HG03060 (cell line): ENCODE measurements at regions not wholly inside any gene's neighbourhood (a gene's known extent, or its start where the extent isn't known, plus 50 kb on each side); places are given as distances from the start of the nearest gene placed in this dataset.
"Not testable (repeated sequence)": the region's sequence is repeated elsewhere in the genome, so short reads cannot be mapped to it uniquely, and the experiment has no call there.

Experiments used
- ATAC-seq: cut with Tn5 transposase; IDR thresholded peaks from one replicate; pipeline ENCODE4 v1.9.1; 2021; ENCODE audit warnings: low read depth, moderate number of reproducible peaks; ENCODE audit not compliant: unreplicated experiment

DNA sequence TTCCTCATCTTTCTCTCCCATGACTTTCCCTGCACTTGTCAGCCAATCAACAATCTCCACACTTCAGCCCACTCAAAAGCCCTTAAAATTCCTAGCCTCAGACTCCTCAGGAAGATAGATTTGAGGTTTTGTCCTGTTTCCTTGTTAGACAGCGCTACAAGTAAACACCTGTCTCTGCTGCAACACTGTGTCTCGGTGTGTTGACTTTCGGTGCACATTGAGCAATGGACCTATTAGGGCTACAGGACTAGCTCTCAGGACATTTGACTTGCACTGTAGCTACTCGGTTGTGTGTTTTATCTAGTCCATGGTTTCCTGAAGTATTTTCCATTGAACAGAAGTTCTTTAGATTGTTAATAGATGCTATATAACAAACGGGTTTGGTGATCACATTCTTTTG is 140.9 kb upstream of the XPO1 start:
- no peak for ATAC-seq

GRCh38 chr2:61677942-61678341 is 139.8 kb upstream of the XPO1 start:
- ATAC-seq, result no peak

DNA sequence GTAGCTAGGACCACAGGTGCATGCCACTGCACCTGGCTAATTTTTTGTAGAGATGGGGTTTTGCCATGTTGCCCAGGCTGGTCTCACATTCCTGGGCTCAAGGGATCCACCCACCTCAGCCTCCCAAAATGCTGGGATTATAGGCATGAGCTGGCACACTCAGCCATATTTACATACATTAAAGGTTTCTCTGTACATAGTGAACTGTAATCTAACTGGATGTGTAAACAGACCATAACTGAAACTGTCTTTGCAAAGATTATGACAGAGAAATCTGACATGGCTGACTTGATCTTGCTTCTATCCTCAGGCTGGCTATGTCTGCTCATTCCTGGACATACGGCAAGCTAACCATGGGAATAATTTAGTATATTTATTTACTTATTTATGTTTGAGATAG is 139.2 kb upstream of the XPO1 start:
- ATAC-seq, result no peak

GRCh38 chr2:61675204-61675603 is 137.0 kb upstream of the XPO1 start:
- ATAC-seq, result no peak

DNA sequence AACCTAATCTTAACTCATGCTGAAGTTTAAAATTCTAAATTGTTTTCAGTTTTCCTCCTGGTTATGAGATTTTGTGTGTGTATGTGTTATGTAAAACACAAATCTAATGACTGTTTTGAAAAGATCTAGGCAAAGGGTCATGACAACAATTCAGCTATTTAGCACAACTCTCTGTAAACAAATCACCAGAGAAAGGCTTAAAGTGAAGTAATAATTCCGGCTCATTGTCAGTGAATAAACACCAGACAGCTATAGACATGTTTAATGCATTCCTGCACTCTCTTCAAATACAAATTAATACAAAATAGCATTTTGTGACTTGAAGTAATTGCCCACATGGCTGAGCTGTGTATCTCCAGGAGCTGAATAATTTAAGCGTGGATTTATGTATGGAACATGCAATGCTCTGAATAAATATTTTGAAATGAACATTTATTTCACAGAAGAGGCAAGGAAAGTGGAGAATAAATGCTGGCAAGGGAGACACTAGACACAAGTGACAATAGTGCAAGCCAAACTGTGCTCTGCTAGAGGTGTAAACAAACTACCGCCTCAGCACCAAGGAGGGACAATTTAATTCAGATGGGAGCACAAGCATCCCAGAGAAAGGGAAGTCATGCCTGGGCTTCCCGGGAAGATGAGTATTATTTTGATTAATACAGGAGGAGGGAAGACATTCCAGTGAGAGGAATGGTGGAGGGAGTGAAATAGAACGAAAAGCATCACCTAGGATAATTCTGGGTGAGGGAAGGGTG is 133.6 kb upstream of the XPO1 start:
- ATAC-seq, result no peak

DNA sequence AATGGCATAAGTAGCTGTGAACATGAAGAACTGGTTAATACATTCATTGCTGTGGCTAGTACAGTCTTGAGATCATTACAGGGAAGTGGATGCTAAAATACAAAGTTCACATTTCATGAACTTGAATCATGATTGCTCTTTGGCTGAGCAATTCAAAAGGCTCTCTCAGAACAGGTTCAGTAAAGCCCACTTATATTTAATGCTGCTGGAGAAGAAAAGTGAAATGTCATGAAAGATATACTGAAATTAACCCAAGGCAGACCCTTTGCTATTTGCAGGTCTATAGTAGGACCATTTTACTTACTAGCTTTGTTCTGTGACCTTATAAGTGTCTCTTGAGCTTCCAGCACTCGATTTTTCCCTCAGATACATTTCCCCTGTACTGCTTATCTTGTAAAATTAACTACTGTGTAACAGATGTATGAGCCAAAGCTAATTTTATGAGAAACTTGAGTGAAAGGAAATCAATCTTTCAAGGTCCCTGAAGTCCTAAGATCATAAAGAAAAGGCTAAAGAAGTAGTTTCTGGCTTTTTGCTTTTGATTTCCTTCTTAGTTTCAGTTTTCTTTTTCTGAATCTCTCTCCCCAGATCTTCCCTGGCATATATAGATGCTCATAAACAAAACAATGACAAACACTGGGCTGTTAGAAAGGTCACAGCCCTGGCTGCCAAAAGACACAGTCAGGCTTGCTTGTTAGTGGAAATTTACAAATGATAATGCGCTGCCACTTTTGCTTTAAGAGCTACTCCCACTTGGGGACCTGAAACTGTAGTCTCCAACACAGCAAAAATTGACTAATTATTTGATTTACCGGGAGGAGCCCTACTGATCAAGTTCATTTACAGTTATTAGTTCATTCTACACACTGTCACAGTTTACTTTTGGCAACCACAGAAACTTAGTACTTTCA is 132.7 kb upstream of the XPO1 start:
- no peak for ATAC-seq

DNA sequence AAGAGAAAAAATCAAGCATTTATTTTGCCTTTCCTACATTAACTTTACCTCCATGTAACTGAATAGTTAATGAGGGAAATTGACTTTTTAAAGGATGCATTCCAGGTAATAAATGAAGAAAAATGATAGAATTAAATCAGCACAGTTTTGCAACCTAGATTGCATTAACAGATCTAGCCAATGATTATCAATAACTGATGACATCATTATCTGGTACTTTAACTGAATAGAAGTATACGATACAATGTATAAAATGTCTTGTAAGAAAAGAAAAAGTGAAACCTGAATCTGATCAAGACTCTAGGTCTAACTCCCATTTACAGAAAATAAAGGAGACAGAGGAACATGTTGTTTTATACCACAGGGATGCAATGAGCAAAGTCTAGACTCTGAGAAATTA is 126.0 kb upstream of the XPO1 start:
- ATAC-seq, result no peak

DNA sequence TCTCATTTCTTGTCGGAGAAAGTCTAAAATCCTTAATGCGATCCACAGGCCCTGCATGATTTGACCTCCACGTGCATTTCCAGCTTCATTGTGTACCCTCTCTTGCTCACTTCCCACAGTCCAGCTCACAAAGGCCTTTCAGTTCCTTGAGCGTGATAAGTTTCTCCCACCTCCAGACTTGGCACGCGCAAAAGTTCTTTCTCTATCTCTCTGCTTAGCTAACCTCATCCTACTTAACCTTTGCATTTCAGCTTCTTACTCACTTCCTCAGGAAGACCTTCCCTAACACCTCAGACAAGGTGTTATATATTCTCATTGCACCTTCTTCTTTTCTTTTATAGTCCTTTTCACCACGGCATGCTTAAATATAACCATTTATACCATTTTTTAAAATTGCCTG is 124.8 kb upstream of the XPO1 start:
- no peak for ATAC-seq

GRCh38 chr2:61660511-61661388 is 122.6 kb upstream of the XPO1 start:
- ATAC-seq, result no peak

GRCh38 chr2:61658841-61659780 is 121.0 kb upstream of the XPO1 start:
- no peak for ATAC-seq

DNA sequence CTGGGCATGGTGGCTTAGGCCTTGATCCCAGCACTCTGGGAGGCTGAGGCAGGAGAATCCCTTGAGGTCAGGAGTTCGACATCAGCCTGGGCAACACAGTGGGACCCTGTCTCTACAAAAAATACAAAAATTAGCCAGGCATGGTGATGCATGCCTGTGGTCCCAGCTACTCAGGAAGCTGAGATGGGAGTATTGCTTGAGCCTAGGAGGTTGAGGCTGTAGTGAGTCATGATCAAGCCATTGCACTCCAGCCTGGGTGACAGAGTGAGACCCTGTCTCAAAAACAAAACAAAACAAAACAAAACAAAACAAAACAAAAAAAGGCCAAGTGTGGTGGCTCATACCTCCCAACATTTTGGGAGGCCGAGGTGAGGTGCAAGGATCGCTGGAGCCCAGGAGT is 111.8 kb upstream of the XPO1 start:
- not testable (repeated sequence) for ATAC-seq

DNA sequence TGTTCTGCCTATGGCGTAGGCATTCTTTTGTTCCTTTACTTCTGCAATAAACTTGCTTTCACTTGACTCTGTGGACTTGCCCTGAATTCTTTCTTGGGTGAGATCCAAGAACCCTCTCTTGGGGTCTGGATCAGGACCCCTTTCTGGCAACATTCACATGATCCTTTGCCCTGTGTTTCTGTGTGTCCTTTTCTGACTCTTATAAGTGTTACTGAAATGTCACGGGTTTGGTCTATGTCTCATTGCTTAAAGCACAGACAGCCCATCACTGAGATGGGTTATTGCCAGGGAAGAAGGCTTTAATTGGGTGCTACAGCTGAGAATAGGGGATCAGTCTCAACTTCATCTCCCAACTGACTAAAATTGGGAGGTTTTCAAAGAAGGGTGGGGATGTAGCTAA is 110.9 kb upstream of the XPO1 start:
- no peak for ATAC-seq

DNA sequence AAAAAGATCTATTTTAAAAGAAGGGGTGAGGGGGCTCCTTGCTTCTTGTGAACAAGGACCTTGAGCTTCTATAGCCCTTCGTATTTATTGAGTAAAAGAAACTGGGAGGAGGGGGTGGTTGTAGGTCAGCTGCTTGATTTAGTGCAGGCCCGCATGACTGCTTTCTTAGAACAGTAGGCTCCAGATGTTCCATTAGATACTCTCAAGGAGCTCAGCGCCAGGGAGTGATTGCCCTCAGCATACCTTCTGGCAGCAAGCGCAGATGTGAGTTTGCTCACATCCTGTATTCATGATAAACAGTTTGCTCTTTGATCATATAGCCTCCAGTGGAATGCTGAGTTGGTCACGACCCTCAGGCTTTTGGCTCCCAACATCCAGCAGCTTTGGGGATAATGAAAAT is 108.9 kb upstream of the XPO1 start:
- ATAC-seq, result no peak

DNA sequence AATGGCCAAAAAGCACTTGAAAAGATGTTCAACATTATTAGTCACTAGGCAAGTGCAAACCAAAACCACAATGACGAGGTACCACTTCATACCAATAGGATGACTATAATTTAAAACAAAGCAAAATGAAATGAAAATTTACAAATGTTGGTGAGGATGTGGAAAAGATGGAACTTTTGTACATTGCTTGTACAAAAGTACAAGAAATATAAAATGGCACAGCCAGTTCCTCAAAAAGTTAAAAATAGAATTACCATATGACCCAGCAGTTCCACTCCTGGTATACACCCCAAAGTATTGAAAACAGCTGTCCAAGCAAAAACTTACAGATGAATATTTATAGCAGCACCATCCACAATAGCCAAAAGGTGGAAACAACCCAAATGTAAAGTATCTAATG is 107.8 kb upstream of the XPO1 start:
- ATAC-seq, result no peak

DNA sequence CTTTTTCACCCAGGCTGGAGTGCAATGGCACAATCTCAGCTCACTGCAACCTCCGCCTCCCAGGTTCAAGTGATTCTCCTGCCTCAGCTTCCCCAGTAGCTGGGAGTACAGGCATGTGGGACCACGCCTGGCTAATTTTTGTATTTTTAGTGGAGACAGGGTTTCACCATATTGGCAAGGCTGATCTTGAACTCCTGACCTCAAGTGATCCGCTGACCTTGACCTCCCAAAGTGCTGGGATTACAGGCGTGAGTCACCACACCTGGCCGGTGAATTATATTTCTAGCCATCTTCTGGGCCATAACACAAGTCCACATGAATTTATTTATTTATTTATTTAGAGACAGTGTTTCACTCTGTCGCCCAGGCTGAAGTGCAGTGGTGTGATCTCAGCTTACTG is 105.0 kb upstream of the XPO1 start:
- not testable (repeated sequence) for ATAC-seq

DNA sequence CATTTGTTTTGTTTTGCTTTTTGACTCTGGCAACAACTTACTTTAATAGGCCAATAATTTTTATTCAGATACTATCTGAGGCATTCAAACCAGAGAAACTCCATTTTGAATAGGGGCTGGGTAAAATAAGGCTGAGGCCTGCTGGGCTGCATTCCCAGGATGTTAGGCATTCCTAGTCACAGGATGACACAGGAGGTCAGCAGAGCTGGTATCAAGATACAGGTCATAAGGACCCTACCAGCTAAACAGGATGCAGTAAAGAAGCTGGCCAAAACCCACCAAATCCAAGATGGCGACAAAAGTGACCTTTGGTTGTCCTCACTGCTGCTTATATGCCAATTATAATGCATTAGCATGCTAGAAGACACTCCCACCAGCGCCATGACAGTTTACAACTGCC is 102.2 kb upstream of the XPO1 start:
- no peak for ATAC-seq

GRCh38 chr2:61639721-61640120 is 101.6 kb upstream of the XPO1 start:
- ATAC-seq, result no peak

DNA sequence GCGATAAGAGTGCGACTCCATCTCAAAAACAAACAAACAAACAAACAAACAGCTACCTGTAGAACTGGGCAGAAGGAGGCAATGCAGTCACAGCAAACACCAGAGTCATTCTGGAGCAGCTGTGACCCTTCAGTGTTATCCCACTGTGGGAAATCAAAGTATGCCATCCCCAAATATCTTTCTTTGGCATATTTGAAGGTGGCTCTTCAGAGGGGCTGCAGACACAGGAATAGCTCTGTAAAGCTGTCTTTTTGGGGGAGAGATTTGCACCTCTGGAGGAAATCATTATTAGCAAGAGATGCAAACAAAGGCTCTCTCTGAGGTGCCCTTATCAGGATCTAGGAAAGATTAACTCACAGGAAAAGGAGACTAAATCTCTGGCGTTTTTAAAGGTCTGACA is 98.5 kb upstream of the XPO1 start:
- no peak for ATAC-seq

GRCh38 chr2:61634512-61634911 is 96.4 kb upstream of the XPO1 start:
- no peak for ATAC-seq

DNA sequence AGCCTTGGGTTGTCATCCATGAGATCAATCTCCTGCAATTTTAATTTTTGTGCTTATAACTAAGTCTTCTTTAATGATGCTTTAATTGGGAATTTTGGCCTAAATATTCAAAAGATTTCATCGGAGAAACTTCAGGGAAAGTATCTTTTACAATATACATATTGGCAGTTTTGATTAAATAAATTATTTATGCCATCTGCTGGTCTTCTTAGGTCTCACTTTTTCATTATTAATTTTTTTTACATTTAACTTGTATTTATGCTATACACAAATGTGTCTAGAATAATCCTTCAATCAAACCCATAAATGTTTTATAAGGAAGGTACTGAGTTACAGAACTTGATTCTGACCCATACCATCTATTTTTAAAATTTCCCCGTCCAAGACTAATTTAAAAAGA is 95.1 kb upstream of the XPO1 start:
- ATAC-seq, result no peak
